ENCODE measurements at regions not wholly inside any gene's neighbourhood (a gene's known extent, or its start where the extent isn't known, plus 50 kb on each side); places are given as distances from the start of the nearest gene placed in this dataset.

GRCh38 chr14:55756078-55756477, 176.1 kb downstream of the KTN1 start:
- Histone ChIP-seq H3K4me2 (no peak overlapping the region), H3K9me2 (ENCODE audit: insufficient read depth) (peaks cover 11% of the 10 kb centered on the region), H2AFZ (no peak overlapping the region), H3K4me1 (ENCODE audit: insufficient read depth) (peaks cover 33% of the 10 kb centered on the region), H3K4me3 (no peak overlapping the region), H3K79me2 (replicated peaks; ENCODE audit: insufficient read depth) (no peaks in the 10 kb centered on the region), H3K27me3 (ENCODE audit: insufficient read depth) (no peaks in the 10 kb centered on the region), H3F3A (replicated peaks; ENCODE audit: low read depth) (no peaks in the 10 kb centered on the region), H3K27ac (ENCODE audit: low read depth) (no peak overlapping the region), H3K36me3 (ENCODE audit: insufficient read depth) (no peaks in the 10 kb centered on the region), H4K20me1 (replicated peaks; ENCODE audit: insufficient read depth) (no peaks in the 10 kb centered on the region)
- DNase-seq (ENCODE audit: low spot score) = no peak
- Mint-ChIP-seq H3K27ac (no peak overlapping the region), H3K36me3 (ENCODE audit: low read depth) (no peaks in the 10 kb centered on the region), H3K9me3 (no peaks in the 10 kb centered on the region), H3K4me1 (peaks cover 40% of the 10 kb centered on the region), H3K4me3 (no peak overlapping the region), H3K27me3 (ENCODE audit: insufficient read depth, low read depth, poor library complexity) (peaks cover 3% of the 10 kb centered on the region)
- TF ChIP-seq ZNF331 (CRISPR knock-in tag; IDR thresholded peaks at IDR 0.05; ENCODE audit: low read depth) = no peak
- no peak for TF ChIP-seq POLR2AphosphoS5 (IDR thresholded peaks at IDR 0.05; ENCODE audit: low read depth)
- no peak for TF ChIP-seq STAT1 (IDR thresholded peaks at IDR 0.05; ENCODE audit: unreplicated experiment)
- TF ChIP-seq, protein P1, sequence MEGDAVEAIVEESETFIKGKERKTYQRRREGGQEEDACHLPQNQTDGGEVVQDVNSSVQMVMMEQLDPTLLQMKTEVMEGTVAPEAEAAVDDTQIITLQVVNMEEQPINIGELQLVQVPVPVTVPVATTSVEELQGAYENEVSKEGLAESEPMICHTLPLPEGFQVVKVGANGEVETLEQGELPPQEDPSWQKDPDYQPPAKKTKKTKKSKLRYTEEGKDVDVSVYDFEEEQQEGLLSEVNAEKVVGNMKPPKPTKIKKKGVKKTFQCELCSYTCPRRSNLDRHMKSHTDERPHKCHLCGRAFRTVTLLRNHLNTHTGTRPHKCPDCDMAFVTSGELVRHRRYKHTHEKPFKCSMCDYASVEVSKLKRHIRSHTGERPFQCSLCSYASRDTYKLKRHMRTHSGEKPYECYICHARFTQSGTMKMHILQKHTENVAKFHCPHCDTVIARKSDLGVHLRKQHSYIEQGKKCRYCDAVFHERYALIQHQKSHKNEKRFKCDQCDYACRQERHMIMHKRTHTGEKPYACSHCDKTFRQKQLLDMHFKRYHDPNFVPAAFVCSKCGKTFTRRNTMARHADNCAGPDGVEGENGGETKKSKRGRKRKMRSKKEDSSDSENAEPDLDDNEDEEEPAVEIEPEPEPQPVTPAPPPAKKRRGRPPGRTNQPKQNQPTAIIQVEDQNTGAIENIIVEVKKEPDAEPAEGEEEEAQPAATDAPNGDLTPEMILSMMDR (conservative IDR thresholded peaks at IDR 0.05; ENCODE audit: low read depth in 2 of 2) = no peak
- TF ChIP-seq EZH2 (IDR thresholded peaks at IDR 0.05; ENCODE audit: low read depth, unreplicated experiment) = no peak
- no peak for TF ChIP-seq NANOG (IDR thresholded peaks at IDR 0.05; ENCODE audit: borderline replicate concordance)
- TF ChIP-seq, protein P2, sequence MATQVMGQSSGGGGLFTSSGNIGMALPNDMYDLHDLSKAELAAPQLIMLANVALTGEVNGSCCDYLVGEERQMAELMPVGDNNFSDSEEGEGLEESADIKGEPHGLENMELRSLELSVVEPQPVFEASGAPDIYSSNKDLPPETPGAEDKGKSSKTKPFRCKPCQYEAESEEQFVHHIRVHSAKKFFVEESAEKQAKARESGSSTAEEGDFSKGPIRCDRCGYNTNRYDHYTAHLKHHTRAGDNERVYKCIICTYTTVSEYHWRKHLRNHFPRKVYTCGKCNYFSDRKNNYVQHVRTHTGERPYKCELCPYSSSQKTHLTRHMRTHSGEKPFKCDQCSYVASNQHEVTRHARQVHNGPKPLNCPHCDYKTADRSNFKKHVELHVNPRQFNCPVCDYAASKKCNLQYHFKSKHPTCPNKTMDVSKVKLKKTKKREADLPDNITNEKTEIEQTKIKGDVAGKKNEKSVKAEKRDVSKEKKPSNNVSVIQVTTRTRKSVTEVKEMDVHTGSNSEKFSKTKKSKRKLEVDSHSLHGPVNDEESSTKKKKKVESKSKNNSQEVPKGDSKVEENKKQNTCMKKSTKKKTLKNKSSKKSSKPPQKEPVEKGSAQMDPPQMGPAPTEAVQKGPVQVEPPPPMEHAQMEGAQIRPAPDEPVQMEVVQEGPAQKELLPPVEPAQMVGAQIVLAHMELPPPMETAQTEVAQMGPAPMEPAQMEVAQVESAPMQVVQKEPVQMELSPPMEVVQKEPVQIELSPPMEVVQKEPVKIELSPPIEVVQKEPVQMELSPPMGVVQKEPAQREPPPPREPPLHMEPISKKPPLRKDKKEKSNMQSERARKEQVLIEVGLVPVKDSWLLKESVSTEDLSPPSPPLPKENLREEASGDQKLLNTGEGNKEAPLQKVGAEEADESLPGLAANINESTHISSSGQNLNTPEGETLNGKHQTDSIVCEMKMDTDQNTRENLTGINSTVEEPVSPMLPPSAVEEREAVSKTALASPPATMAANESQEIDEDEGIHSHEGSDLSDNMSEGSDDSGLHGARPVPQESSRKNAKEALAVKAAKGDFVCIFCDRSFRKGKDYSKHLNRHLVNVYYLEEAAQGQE (IDR thresholded peaks at IDR 0.05; ENCODE audit: unreplicated experiment) = no peak
- TF ChIP-seq EZH2phosphoT487 (IDR thresholded peaks at IDR 0.05; ENCODE audit: unreplicated experiment) = no peak
- TF ChIP-seq, protein P3, sequence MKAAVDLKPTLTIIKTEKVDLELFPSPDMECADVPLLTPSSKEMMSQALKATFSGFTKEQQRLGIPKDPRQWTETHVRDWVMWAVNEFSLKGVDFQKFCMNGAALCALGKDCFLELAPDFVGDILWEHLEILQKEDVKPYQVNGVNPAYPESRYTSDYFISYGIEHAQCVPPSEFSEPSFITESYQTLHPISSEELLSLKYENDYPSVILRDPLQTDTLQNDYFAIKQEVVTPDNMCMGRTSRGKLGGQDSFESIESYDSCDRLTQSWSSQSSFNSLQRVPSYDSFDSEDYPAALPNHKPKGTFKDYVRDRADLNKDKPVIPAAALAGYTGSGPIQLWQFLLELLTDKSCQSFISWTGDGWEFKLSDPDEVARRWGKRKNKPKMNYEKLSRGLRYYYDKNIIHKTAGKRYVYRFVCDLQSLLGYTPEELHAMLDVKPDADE (IDR thresholded peaks at IDR 0.05) = no peak
- no peak for TF ChIP-seq ZNF462 (CRISPR knock-in tag; IDR thresholded peaks at IDR 0.05)
- no peak for TF ChIP-seq ZNF114 (CRISPR knock-in tag; IDR thresholded peaks at IDR 0.05)
- no peak for TF ChIP-seq CREB1 (CRISPR knock-in tag; IDR thresholded peaks at IDR 0.05; ENCODE audit: low read depth)
- TF ChIP-seq JUNB (IDR thresholded peaks at IDR 0.05; ENCODE audit: unreplicated experiment) = no peak
- no peak for ATAC-seq

Measured in GM23338 (cell line).